ENCODE measurements at regions not wholly inside any gene's neighbourhood (a gene's known extent, or its start where the extent isn't known, plus 50 kb on each side); places are given as distances from the start of the nearest gene placed in this dataset.

DNA sequence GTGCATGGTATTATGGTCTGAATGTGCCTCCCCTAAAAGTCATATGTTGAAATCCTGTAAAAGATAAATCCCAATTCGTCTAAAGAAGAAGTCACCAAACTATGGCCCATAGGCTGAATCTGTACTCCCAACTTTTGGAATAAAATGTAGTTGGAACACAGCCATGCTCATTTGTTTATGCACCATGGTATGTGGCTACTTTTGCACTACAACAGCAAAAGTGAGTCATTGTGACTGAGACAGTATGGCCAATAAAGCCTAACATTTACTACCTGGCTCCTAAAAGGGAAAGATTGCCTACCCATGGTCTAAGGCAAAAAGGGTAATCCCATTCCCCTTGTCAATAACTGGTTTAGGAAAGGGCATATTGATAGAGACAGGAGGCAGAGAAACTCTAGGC lies 101.8 kb downstream of the LRIG3 start:
- no peak for TF ChIP-seq ZFX (IDR thresholded peaks at IDR 0.05; ENCODE audit: borderline replicate concordance)
- TF ChIP-seq, protein P1, sequence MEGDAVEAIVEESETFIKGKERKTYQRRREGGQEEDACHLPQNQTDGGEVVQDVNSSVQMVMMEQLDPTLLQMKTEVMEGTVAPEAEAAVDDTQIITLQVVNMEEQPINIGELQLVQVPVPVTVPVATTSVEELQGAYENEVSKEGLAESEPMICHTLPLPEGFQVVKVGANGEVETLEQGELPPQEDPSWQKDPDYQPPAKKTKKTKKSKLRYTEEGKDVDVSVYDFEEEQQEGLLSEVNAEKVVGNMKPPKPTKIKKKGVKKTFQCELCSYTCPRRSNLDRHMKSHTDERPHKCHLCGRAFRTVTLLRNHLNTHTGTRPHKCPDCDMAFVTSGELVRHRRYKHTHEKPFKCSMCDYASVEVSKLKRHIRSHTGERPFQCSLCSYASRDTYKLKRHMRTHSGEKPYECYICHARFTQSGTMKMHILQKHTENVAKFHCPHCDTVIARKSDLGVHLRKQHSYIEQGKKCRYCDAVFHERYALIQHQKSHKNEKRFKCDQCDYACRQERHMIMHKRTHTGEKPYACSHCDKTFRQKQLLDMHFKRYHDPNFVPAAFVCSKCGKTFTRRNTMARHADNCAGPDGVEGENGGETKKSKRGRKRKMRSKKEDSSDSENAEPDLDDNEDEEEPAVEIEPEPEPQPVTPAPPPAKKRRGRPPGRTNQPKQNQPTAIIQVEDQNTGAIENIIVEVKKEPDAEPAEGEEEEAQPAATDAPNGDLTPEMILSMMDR (IDR thresholded peaks at IDR 0.05) = no peak
- H3K27ac ChIP-seq = no peak overlapping the region

DNA sequence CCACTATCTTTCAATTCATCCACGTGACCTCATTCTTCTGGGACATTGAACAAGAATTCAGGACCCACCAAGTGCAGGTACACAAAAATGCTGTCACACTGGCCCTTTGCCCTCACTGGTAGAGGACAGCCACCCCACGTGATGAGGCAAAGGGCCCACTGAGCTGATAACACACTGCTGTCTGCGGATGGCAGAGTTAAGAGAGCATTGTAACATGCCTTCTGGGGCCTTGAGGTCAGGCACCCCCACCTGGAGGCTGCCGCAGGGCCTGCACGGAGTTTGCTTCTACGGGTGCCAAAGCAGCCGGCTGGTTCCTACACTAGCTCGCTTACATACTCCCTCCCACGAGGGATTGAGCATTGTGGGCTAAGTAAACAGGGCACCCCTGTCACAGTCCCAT lies 101.0 kb downstream of the LRIG3 start:
- H3K27ac ChIP-seq = no peak overlapping the region
- no peak for TF ChIP-seq ZFX (IDR thresholded peaks at IDR 0.05; ENCODE audit: borderline replicate concordance)

DNA sequence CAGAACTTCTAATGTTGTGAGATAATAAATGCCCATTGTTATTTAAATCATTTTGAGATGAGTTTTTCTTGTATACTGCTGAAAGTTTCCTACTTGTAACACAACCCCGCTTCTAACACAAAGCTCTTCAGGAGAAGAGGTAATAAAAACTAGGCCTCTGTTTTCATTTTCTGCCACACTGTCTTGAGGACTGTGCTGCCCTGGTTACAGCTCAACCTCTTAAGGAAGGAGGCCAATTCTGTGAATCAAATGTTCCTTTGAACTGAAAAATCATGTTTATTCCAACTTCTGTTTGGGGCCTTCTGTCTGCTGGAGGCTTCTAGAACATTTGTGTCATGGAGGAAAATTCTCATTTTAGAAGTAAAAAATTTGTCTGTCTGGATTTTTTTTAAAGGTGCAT lies 100.3 kb downstream of the LRIG3 start:
- no peak overlapping the region for H3K27ac ChIP-seq
- TF ChIP-seq, protein P1 (IDR thresholded peaks at IDR 0.05) = no peak
- no peak for TF ChIP-seq ZFX (IDR thresholded peaks at IDR 0.05; ENCODE audit: borderline replicate concordance)
